Spleen (tissue), 11 donors: ENCODE measurements at regions not wholly inside any gene's neighbourhood (a gene's known extent, or its start where the extent isn't known, plus 50 kb on each side); places are given as distances from the start of the nearest gene placed in this dataset.

Experiments used
- DNase-seq: peaks from one replicate; pipeline ENCODE4 v3.0.0-alpha.2; 2020
- H3K27ac ChIP-seq, 8 donors: fragments of 200-600 bp; sonication (generic) in 7 of 8; 1 replicate in 4 of 8; 2 replicates in 4 of 8; pipeline versions ENCODE4 v1.5.0 to v1.8.0; 2016 to 2021; ENCODE audit warnings: inconsistent platforms in 4 of 8, mild to moderate bottlenecking in 4 of 8, moderate library complexity in 1 of 8
- H3K27me3 ChIP-seq, 7 donors: fragments of 200-600 bp; sonication (generic) in 6 of 7; replicated peaks in 1 of 7; 1 replicate in 4 of 7; 2 replicates in 3 of 7; pipeline versions ENCODE4 v1.5.0 to v1.8.0; 2016 to 2021; ENCODE audit warnings: inconsistent platforms in 3 of 7, mild to moderate bottlenecking in 1 of 7
- H3K36me3 ChIP-seq, 6 donors: fragments of 200-600 bp; sonication (generic) in 5 of 6; 1 replicate in 4 of 6; 2 replicates in 2 of 6; pipeline versions ENCODE4 v1.5.0 to v1.8.0; 2016 to 2021; ENCODE audit warnings: inconsistent platforms in 2 of 6
- H3K4me1 ChIP-seq, 6 donors: fragments of 200-600 bp; sonication (generic) in 5 of 6; 1 replicate in 3 of 6; 2 replicates in 3 of 6; pipeline versions ENCODE4 v1.5.0 to v1.8.0; 2016 to 2021; ENCODE audit warnings: inconsistent platforms in 3 of 6
- H3K4me3 ChIP-seq, 8 donors: fragments of 200-600 bp; sonication (generic) in 7 of 8; 1 replicate in 4 of 8; 2 replicates in 4 of 8; pipeline versions ENCODE4 v1.5.0 to v1.8.0; 2016 to 2021; ENCODE audit warnings: inconsistent platforms in 4 of 8, mild to moderate bottlenecking in 4 of 8, moderate library complexity in 2 of 8
- H3K9me3 ChIP-seq, 8 donors: fragments of 200-600 bp; sonication (generic) in 7 of 8; 1 replicate in 4 of 8; 2 replicates in 4 of 8; pipeline versions ENCODE4 v1.5.0 to v1.8.0; 2016 to 2021; ENCODE audit warnings: inconsistent platforms in 4 of 8
- CTCF ChIP-seq, 11 experiments: fragments of 200-600 bp in 7 of 11; fragments of 450-650 bp in 4 of 11; sonication (generic) in 4 of 11; IDR thresholded peaks in 8 of 11; conservative IDR thresholded peaks in 3 of 11; 1 replicate in 7 of 11; 2 replicates in 4 of 11; pipeline versions ENCODE4 v1.4.0 to v1.8.0; 2016 to 2021; ENCODE audit warnings: antibody characterized with exemption in 11 of 11, inconsistent platforms in 4 of 11, mild to moderate bottlenecking in 1 of 11
- POLR2A ChIP-seq, 3 donors: fragments of 450-650 bp; IDR thresholded peaks; one replicate each; pipeline ENCODE4 v1.5.1; 2017; ENCODE audit warnings: antibody characterized with exemption in 3 of 3, mild to moderate bottlenecking in 1 of 3
- POLR2AphosphoS5 ChIP-seq, 3 donors: sonication (generic); formaldehyde crosslinking; IDR thresholded peaks; one replicate each; pipeline ENCODE4 v1.5.1; 2017; ENCODE audit warnings: antibody characterized with exemption in 3 of 3
- WGBS, 5 donors: extraction: QIAGEN DNeasy Blood & Tissue Kit in 3 of 5; methylation state at CpG; one replicate each; pipeline versions ENCODE4 v1.1.5 to v1.1.7; 2013 to 2018; 5-methylcytosine and 5-hydroxymethylcytosine counted together
- intact Hi-C: fragments of 100-400 bp; cut with DNase I; formaldehyde crosslinking; loops from one replicate; pipeline ENCODE4 v1.15.0; 2023; ENCODE audit warnings: low total_unique reads
- donor health status: healthy with polysubstance abuse.
- donor health status: DM: no; HTN: no; CAD: no; lungs with moderate emphysema.
- donor health status: DM: no; HTN: no; CAD: no.
- donor health status: Bipolar disorder and iron deficiency.
- donor health status: healthy.
- donor health status: DM: no; HTN: no; CAD: no.
- donor health status: DM: yes; HTN: yes; CAD: no.

- Histone ChIP-seq H3K4me1 (no peaks in the 10 kb centered on the region), H3K36me3 (no peaks in the 10 kb centered on the region), H3K27ac (no peak overlapping the region), H3K27me3 (peaks cover 0 to 35% (median 5%) of the 10 kb centered on the region in 7 donors), H3K9me3 (peaks cover 0 to 11% (median 8%) of the 10 kb centered on the region in 8 donors), H3K4me3 (no peak overlapping the region)
- DNase-seq: no peak
- intact Hi-C loops: no loop called here
- TF ChIP-seq POLR2AphosphoS5 (IDR thresholded peaks at IDR 0.05) (no peak), CTCF (IDR thresholded peaks at IDR 0.05 in 8 of 11, conservative IDR thresholded peaks at IDR 0.05 in 3 of 11) (no peak), POLR2A (IDR thresholded peaks at IDR 0.05) (no peak)
Observed at GRCh38 chr16:22634954-22635353, 124.3 kb downstream of the NPIPB5 start.

- TF ChIP-seq POLR2AphosphoS5 (IDR thresholded peaks at IDR 0.05) (no peak), POLR2A (IDR thresholded peaks at IDR 0.05) (no peak), CTCF (IDR thresholded peaks at IDR 0.05 in 8 of 11, conservative IDR thresholded peaks at IDR 0.05 in 3 of 11) (no peak)
- no peak for DNase-seq
- Histone ChIP-seq H3K27ac (no peak overlapping the region), H3K9me3 (peaks cover 0 to 11% (median 8%) of the 10 kb centered on the region in 8 donors), H3K27me3 (peaks cover 0 to 35% (median 5%) of the 10 kb centered on the region in 7 donors), H3K4me3 (no peak overlapping the region), H3K36me3 (no peaks in the 10 kb centered on the region), H3K4me1 (no peaks in the 10 kb centered on the region)
- 6 to 15% (median 10%) methylated on average over 2 of the region's 2 CpGs for WGBS, 5 donors
- intact Hi-C loops: no loop called here
Observed at GRCh38 chr16:22635357-22635761, 124.7 kb downstream of the NPIPB5 start.

- intact Hi-C loops: no loop called here
- no peak for DNase-seq
- Histone ChIP-seq H3K27me3 (peaks cover 0 to 35% (median 5%) of the 10 kb centered on the region in 7 donors), H3K4me3 (no peak overlapping the region), H3K36me3 (no peaks in the 10 kb centered on the region), H3K27ac (no peak overlapping the region), H3K4me1 (no peaks in the 10 kb centered on the region), H3K9me3 (peaks cover 0 to 11% (median 8%) of the 10 kb centered on the region in 8 donors)
- 33 to 44% (median 34%) methylated on average over 6 of the region's 6 CpGs for WGBS, 5 donors
- TF ChIP-seq POLR2A (IDR thresholded peaks at IDR 0.05) (no peak), CTCF (IDR thresholded peaks at IDR 0.05 in 8 of 11, conservative IDR thresholded peaks at IDR 0.05 in 3 of 11) (no peak), POLR2AphosphoS5 (IDR thresholded peaks at IDR 0.05) (no peak)
Observed at GRCh38 chr16:22635801-22636200, 125.1 kb downstream of the NPIPB5 start.

- Histone ChIP-seq H3K27me3 (peaks cover 0 to 50% (median 4%) of the 10 kb centered on the region in 7 donors), H3K4me1 (no peaks in the 10 kb centered on the region), H3K4me3 (no peak overlapping the region), H3K27ac (no peak overlapping the region), H3K9me3 (peaks cover 0 to 11% (median 8%) of the 10 kb centered on the region in 8 donors), H3K36me3 (no peaks in the 10 kb centered on the region)
- TF ChIP-seq POLR2A (IDR thresholded peaks at IDR 0.05) (no peak), CTCF (IDR thresholded peaks at IDR 0.05 in 8 of 11, conservative IDR thresholded peaks at IDR 0.05 in 3 of 11) (no peak), POLR2AphosphoS5 (IDR thresholded peaks at IDR 0.05) (no peak)
- WGBS, 5 donors: 80 to 86% (median 82%) methylated on average over 8 of the region's 8 CpGs
- no peak for DNase-seq
- intact Hi-C loops: no loop called here
Observed at GRCh38 chr16:22638393-22639206, 127.9 kb downstream of the NPIPB5 start.
